Testis (tissue), 2 donors: ENCODE measurements at regions not wholly inside any gene's neighbourhood (a gene's known extent, or its start where the extent isn't known, plus 50 kb on each side); places are given as distances from the start of the nearest gene placed in this dataset.

ENCODE experiments used
- DNase-seq: peaks from one replicate; pipeline ENCODE4 v3.0.0-alpha.2; 2019
- H3K27ac ChIP-seq, 2 donors: fragments of 200-600 bp; sonication (generic); one replicate each; pipeline ENCODE4 v1.5.1; 2019
- H3K27me3 ChIP-seq: fragments of 200-600 bp; sonication (generic); one replicate; pipeline ENCODE4 v1.5.1; 2019
- H3K36me3 ChIP-seq: fragments of 200-600 bp; sonication (generic); one replicate; pipeline ENCODE4 v1.5.1; 2017; ENCODE audit warnings: low read depth; ENCODE audit errors: missing control alignments
- H3K4me1 ChIP-seq: fragments of 200-600 bp; sonication (generic); one replicate; pipeline ENCODE4 v1.5.1; 2019
- H3K4me3 ChIP-seq, 2 donors: fragments of 200-600 bp; sonication (generic); one replicate each; pipeline ENCODE4 v1.5.1; 2017 to 2019
- H3K9me3 ChIP-seq: fragments of 200-600 bp; sonication (generic); one replicate; pipeline ENCODE4 v1.5.1; 2017
- CTCF ChIP-seq, 3 experiments: fragments of 450-650 bp in 2 of 3; fragments of 200-600 bp in 1 of 3; sonication (generic) in 1 of 3; IDR thresholded peaks; one replicate each; pipeline ENCODE4 v1.5.1; 2016 to 2019; ENCODE audit warnings: antibody characterized with exemption in 3 of 3, mild to moderate bottlenecking in 2 of 3, moderate library complexity in 1 of 3
- POLR2A ChIP-seq: fragments of 450-650 bp; IDR thresholded peaks from one replicate; pipeline ENCODE4 v1.6.1; 2017; ENCODE audit warnings: antibody characterized with exemption, mild to moderate bottlenecking, moderate library complexity
- WGBS, 2 donors: methylation state at CpG; one replicate each; pipeline ENCODE4 v1.1.5; 2018; 5-methylcytosine and 5-hydroxymethylcytosine counted together
- intact Hi-C: fragments of 100-400 bp; cut with DNase I; formaldehyde crosslinking; loops from one replicate; pipeline ENCODE4 v1.15.1; 2023; ENCODE audit warnings: low total_unique reads

DNA sequence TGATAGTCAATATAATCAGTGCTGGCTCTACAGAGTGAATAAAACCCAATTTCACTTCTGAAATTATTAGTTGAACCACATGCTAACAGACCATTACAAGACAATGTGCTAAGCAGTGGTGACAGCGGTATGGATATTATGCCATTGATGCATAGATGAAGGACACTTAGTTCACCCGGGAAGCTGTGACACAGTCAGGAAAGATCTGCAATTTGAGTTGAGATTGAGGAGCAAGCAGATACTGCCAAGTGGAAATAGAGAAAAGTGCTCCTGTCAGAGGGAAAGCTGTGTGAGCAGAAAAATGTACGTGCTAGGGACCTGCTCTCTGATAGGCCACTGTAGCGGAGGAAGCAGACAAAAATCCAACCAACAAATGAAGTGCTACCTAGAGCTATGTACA, 529.5 kb upstream of the CDH2 start:
- intact Hi-C loops: no loop called here
- no peaks in the 10 kb centered on the region for H3K27me3 ChIP-seq
- H3K4me3 ChIP-seq: no peak overlapping the region
- H3K36me3 ChIP-seq: no peaks in the 10 kb centered on the region
- H3K9me3 ChIP-seq: no peaks in the 10 kb centered on the region
- no peak for TF ChIP-seq CTCF (IDR thresholded peaks at IDR 0.05)
- no peak for TF ChIP-seq POLR2A
- no peaks in the 10 kb centered on the region for H3K4me1 ChIP-seq
- DNase-seq: no peak
- WGBS, 2 donors: 65 to 92% methylated on average over 4 of the region's 4 CpGs
- no peak overlapping the region for H3K27ac ChIP-seq

GRCh38 chr18:28705482-28705881, 528.6 kb upstream of the CDH2 start:
- Histone ChIP-seq H3K36me3 (no peaks in the 10 kb centered on the region), H3K27ac (no peak overlapping the region), H3K4me3 (no peak overlapping the region), H3K4me1 (no peaks in the 10 kb centered on the region), H3K9me3 (no peaks in the 10 kb centered on the region), H3K27me3 (no peaks in the 10 kb centered on the region)
- intact Hi-C loops: no loop called here
- TF ChIP-seq POLR2A (no peak), CTCF (IDR thresholded peaks at IDR 0.05) (no peak)
- no peak for DNase-seq
- 50 to 62% methylated on average over 1 of the region's 1 CpG for WGBS, 2 donors

DNA sequence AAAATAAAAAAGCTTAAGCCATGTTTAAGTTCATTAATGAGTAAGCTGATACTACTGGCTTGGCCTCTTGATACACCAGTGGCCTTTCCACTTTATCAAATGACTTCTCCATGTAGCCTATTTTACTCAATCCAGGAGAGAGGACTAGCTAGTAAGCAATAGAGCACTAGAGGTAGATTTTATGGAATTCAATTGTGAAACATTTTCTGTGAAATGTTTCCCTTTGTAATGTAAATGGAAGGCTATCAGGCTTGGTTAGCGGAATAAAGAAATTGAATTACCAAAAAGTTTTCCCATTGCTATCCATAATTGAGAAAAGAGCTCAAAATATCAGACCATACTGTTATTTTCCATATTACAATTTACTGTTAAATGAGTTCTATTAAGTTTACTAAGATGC, 515.4 kb upstream of the CDH2 start:
- no peak for DNase-seq
- Histone ChIP-seq H3K9me3 (no peaks in the 10 kb centered on the region), H3K4me1 (no peaks in the 10 kb centered on the region), H3K27ac (no peak overlapping the region), H3K36me3 (no peaks in the 10 kb centered on the region), H3K27me3 (no peaks in the 10 kb centered on the region), H3K4me3 (no peak overlapping the region)
- WGBS, 2 donors: 92 to 96% methylated on average over 1 of the region's 1 CpG
- TF ChIP-seq CTCF (IDR thresholded peaks at IDR 0.05) (no peak), POLR2A (no peak)
- intact Hi-C loops: no loop called here

DNA sequence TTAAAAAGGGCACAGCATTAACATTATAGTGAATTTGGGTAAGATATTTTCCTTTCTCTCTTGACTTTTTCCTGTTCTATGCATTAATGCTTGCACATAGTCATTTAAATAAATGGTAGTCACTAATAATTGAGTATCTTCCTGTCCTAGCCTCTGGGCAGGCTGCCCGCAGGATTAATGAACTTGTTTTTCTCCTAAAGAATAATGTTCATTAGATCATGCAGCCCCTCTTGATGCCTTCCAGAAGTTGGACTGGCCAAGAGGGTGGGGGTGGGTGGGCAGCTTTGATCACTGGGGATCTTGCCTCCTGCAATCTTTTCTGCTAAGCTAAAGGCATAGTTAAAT, 514.5 kb upstream of the CDH2 start:
- Histone ChIP-seq H3K27me3 (no peaks in the 10 kb centered on the region), H3K4me1 (no peaks in the 10 kb centered on the region), H3K27ac (no peak overlapping the region), H3K36me3 (no peaks in the 10 kb centered on the region), H3K9me3 (no peaks in the 10 kb centered on the region), H3K4me3 (no peak overlapping the region)
- WGBS, 2 donors: 58 to 77% methylated on average over 1 of the region's 1 CpG
- TF ChIP-seq POLR2A (no peak), CTCF (IDR thresholded peaks at IDR 0.05) (no peak)
- intact Hi-C loops: no loop called here
- DNase-seq: no peak

- no peak for DNase-seq
- WGBS, 2 donors: 63 to 72% methylated on average over 6 of the region's 6 CpGs
- H3K4me3 ChIP-seq: no peak overlapping the region
- intact Hi-C loops: no loop called here
- H3K36me3 ChIP-seq: no peaks in the 10 kb centered on the region
- no peak overlapping the region for H3K27ac ChIP-seq
- no peak for TF ChIP-seq CTCF (IDR thresholded peaks at IDR 0.05)
- TF ChIP-seq POLR2A: no peak
- no peaks in the 10 kb centered on the region for H3K9me3 ChIP-seq
- H3K27me3 ChIP-seq: no peaks in the 10 kb centered on the region
- H3K4me1 ChIP-seq: no peaks in the 10 kb centered on the region
Measured at GRCh38 chr18:28690836-28691495, 514.0 kb upstream of the CDH2 start.
